HepG2 (cell line): ENCODE measurements at regions not wholly inside any gene's neighbourhood (a gene's known extent, or its start where the extent isn't known, plus 50 kb on each side); places are given as distances from the start of the nearest gene placed in this dataset.

ENCODE experiments used
- ATAC-seq: fragments of 200-7000 bp; cut with Tn5 transposase; 3 replicates; pipeline ENCODE4 v1.9.1; 2020; ENCODE audit warnings: mild to moderate bottlenecking, moderate library complexity
- BruUV-seq: library from RNA; stranded (reverse); fragments of 400-500 nt; replicated peaks from 2 replicates; lab custom pipeline; 2021; lab: Mats Ljungman, UMichigan
- CTCF ChIA-PET: fragments of 300-600 bp; formaldehyde crosslinking; extraction: SDS; loops from one replicate; lab custom pipeline; 2021; ENCODE audit warnings: low total read pairs, inconsistent platforms, low intra/inter-chr PET ratio; lab: Yijun Ruan, JAX
- POLR2A ChIA-PET: fragments of 350-600 bp; sonication (Branson Sonifier 250); formaldehyde crosslinking; loops from one replicate; lab custom pipeline; 2020; ENCODE audit warnings: antibody characterized with exemption, inconsistent platforms; lab: Yijun Ruan, JAX
- DNase-seq: peaks from one replicate; pipeline ENCODE4 v3.0.0-alpha.2; 2015; ENCODE audit warnings: low spot score
- FAIRE-seq: peaks from 3 replicates; lab custom pipeline; 2011; peaks lifted over from hg19 to GRCh38; lab: Jason Lieb, UNC
- H2AFZ ChIP-seq: one replicate; pipeline ENCODE4 v1.6.1; 2011; ENCODE audit warnings: low read length, inconsistent platforms
- H3K27ac ChIP-seq: fragments of 300-600 bp; 3 replicates; pipeline ENCODE4 v1.8.0; 2011; ENCODE audit warnings: mixed run types, mild to moderate bottlenecking, mixed read lengths, low read length, inconsistent platforms; ENCODE audit not compliant: insufficient read depth; ENCODE audit errors: extremely low read length
- H3K27me3 ChIP-seq, 2 experiments: fragments of 200-600 bp in 1 of 2; 2 replicates in 1 of 2; 3 replicates in 1 of 2; pipeline versions ENCODE4 v1.6.0 to v1.8.0; 2011; ENCODE audit warnings: low read length in 2 of 2, mild to moderate bottlenecking in 2 of 2, moderate library complexity in 2 of 2, inconsistent platforms in 1 of 2; ENCODE audit not compliant: insufficient read depth in 2 of 2, control insufficient read depth in 1 of 2
- H3K36me3 ChIP-seq, 2 experiments: fragments of 200-600 bp in 1 of 2; replicated peaks in 1 of 2; 2 replicates in 1 of 2; 3 replicates in 1 of 2; pipeline versions ENCODE4 v1.5.1 to v1.8.0; 2011; ENCODE audit warnings: low read length in 2 of 2, inconsistent platforms in 1 of 2; ENCODE audit not compliant: insufficient read depth in 2 of 2, control insufficient read depth in 1 of 2
- H3K4me1 ChIP-seq: 2 replicates; pipeline ENCODE4 v1.5.1; 2012; ENCODE audit warnings: low read length, inconsistent platforms; ENCODE audit not compliant: insufficient read depth
- H3K4me2 ChIP-seq: 2 replicates; pipeline ENCODE4 v1.6.0; 2011; ENCODE audit warnings: low read depth, low read length, inconsistent platforms
- H3K4me3 ChIP-seq, 3 experiments: fragments of 200-600 bp in 1 of 3; sonication (generic), shearing (Covaris generic) in 1 of 3; replicated peaks in 1 of 3; 2 replicates each; pipeline ENCODE4 v1.5.1; 2011 to 2016; ENCODE audit warnings: low read length in 3 of 3, inconsistent platforms in 2 of 3, low read depth in 2 of 3, mild to moderate bottlenecking in 2 of 3, control low read depth in 1 of 3, mixed read lengths in 1 of 3; ENCODE audit not compliant: insufficient read depth in 1 of 3
- H3K79me2 ChIP-seq: one replicate; pipeline ENCODE4 v1.6.1; 2011; ENCODE audit warnings: low read length, inconsistent platforms; ENCODE audit not compliant: insufficient read depth
- H3K9ac ChIP-seq: 2 replicates; pipeline ENCODE4 v1.6.0; 2011; ENCODE audit warnings: mild to moderate bottlenecking, low read depth, low read length, inconsistent platforms; ENCODE audit not compliant: insufficient read depth
- H3K9me3 ChIP-seq: 2 replicates; pipeline ENCODE4 v1.5.1; 2012; ENCODE audit warnings: mild to moderate bottlenecking, low read length
- H4K20me1 ChIP-seq: 2 replicates; pipeline ENCODE4 v1.6.0; 2011; ENCODE audit warnings: inconsistent platforms, mild to moderate bottlenecking, low read length, moderate library complexity; ENCODE audit not compliant: insufficient read depth
- MED13 ChIP-seq: sonication (generic); formaldehyde crosslinking; IDR thresholded peaks from 2 replicates; pipeline ENCODE4 v1.5.0; 2020; ENCODE audit warnings: missing genetic modification reagents
- MXI1 ChIP-seq: IDR thresholded peaks from 3 replicates; pipeline ENCODE4 v1.6.1; 2012; ENCODE audit warnings: low read depth, low read length, inconsistent platforms, borderline replicate concordance
- STAT6 ChIP-seq: sonication (generic); formaldehyde crosslinking; IDR thresholded peaks from 2 replicates; pipeline ENCODE4 v1.4.0; 2020; ENCODE audit warnings: missing genetic modification reagents, mild to moderate bottlenecking, borderline replicate concordance
- TRIM24 ChIP-seq: sonication (generic); formaldehyde crosslinking; IDR thresholded peaks from 2 replicates; pipeline ENCODE4 v1.8.0; 2022; ENCODE audit warnings: mild to moderate bottlenecking, missing genetic modification reagents
- ZFP90 ChIP-seq: sonication (generic); formaldehyde crosslinking; IDR thresholded peaks from 2 replicates; pipeline ENCODE4 v1.8.0; 2022; ENCODE audit warnings: missing genetic modification reagents, mild to moderate bottlenecking, inconsistent platforms, borderline replicate concordance
- ZHX1 ChIP-seq: sonication (generic); formaldehyde crosslinking; IDR thresholded peaks from 2 replicates; pipeline ENCODE4 v1.8.1; 2022; ENCODE audit warnings: low read depth, mild to moderate bottlenecking, missing genetic modification reagents
- ZNF263 ChIP-seq: sonication (generic); formaldehyde crosslinking; IDR thresholded peaks from 2 replicates; pipeline ENCODE4 v1.4.0; 2020; ENCODE audit warnings: missing genetic modification reagents
- ZNF281 ChIP-seq: sonication (generic); formaldehyde crosslinking; IDR thresholded peaks from 2 replicates; pipeline ENCODE4 v1.4.0; 2020; ENCODE audit warnings: missing genetic modification reagents, borderline replicate concordance
- ZNF501 ChIP-seq: sonication (generic); formaldehyde crosslinking; IDR thresholded peaks from 2 replicates; pipeline ENCODE4 v1.5.1; 2020; ENCODE audit warnings: mild to moderate bottlenecking, moderate library complexity, missing genetic modification reagents
- ZNF720 ChIP-seq: sonication (generic); formaldehyde crosslinking; IDR thresholded peaks from 2 replicates; pipeline ENCODE4 v1.4.0; 2020; ENCODE audit warnings: missing genetic modification reagents
- in situ Hi-C: cut with HindIII; loops from 2 replicates; pipeline ENCODE4 v1.10.0; 2017; ENCODE audit warnings: low pct_unique_long_range_greater_than_20kb; ENCODE audit not compliant: extremely low pct_ligation_motif_present
- intact Hi-C: fragments of 100-400 bp; cut with micrococcal nuclease; formaldehyde crosslinking; loops from one replicate; pipeline ENCODE4 v1.10.0; 2022; ENCODE audit not compliant: unreplicated experiment
- TF ChIP-seq, protein P1 (sequence below): sonication (generic); formaldehyde crosslinking; IDR thresholded peaks from 2 replicates; pipeline ENCODE4 v1.4.0; 2020; ENCODE audit warnings: low read depth, mild to moderate bottlenecking, missing genetic modification reagents
- TF ChIP-seq, protein P2 (sequence below): sonication (generic); formaldehyde crosslinking; IDR thresholded peaks from 2 replicates; pipeline ENCODE4 v1.4.0; 2020; ENCODE audit warnings: missing genetic modification reagents

GRCh38 chr2:51448911-51449310 is 417.0 kb upstream of the NRXN1 start:
- in situ Hi-C loops: no loop called here
- no TSS peak for BruUV-seq
- no peak overlapping the region for H3K9ac ChIP-seq
- no peaks in the 10 kb centered on the region for H3K36me3 ChIP-seq
- ATAC-seq (no peak), DNase-seq (no peak), FAIRE-seq (no peak)
- ChIA-PET POLR2A (no interaction called here), CTCF (no interaction called here)
- intact Hi-C loops: no loop called here
- peaks cover 69% of the 10 kb centered on the region for H3K9me3 ChIP-seq
- no peak overlapping the region for H3K4me2 ChIP-seq
- no peaks in the 10 kb centered on the region for H3K4me1 ChIP-seq
- no peak overlapping the region for H3K27ac ChIP-seq
- no peaks in the 10 kb centered on the region for H3K79me2 ChIP-seq
- no peaks in the 10 kb centered on the region for H4K20me1 ChIP-seq
- no peaks in the 10 kb centered on the region for H3K27me3 ChIP-seq
- no peak overlapping the region for H3K4me3 ChIP-seq
- no peak overlapping the region for H2AFZ ChIP-seq
- TF ChIP-seq, protein P1, sequence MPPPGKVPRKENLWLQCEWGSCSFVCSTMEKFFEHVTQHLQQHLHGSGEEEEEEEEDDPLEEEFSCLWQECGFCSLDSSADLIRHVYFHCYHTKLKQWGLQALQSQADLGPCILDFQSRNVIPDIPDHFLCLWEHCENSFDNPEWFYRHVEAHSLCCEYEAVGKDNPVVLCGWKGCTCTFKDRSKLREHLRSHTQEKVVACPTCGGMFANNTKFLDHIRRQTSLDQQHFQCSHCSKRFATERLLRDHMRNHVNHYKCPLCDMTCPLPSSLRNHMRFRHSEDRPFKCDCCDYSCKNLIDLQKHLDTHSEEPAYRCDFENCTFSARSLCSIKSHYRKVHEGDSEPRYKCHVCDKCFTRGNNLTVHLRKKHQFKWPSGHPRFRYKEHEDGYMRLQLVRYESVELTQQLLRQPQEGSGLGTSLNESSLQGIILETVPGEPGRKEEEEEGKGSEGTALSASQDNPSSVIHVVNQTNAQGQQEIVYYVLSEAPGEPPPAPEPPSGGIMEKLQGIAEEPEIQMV: no peak
- TF ChIP-seq ZNF281 (CRISPR knock-in tag) (no peak), ZHX1 (CRISPR knock-in tag) (no peak), ZNF720 (no peak), ZNF501 (no peak), MXI1 (no peak), STAT6 (CRISPR knock-in tag) (no peak), ZNF263 (CRISPR knock-in tag) (no peak), TRIM24 (CRISPR knock-in tag) (no peak), MED13 (CRISPR knock-in tag) (no peak), ZFP90 (CRISPR knock-in tag) (no peak)
- TF ChIP-seq, protein P2, sequence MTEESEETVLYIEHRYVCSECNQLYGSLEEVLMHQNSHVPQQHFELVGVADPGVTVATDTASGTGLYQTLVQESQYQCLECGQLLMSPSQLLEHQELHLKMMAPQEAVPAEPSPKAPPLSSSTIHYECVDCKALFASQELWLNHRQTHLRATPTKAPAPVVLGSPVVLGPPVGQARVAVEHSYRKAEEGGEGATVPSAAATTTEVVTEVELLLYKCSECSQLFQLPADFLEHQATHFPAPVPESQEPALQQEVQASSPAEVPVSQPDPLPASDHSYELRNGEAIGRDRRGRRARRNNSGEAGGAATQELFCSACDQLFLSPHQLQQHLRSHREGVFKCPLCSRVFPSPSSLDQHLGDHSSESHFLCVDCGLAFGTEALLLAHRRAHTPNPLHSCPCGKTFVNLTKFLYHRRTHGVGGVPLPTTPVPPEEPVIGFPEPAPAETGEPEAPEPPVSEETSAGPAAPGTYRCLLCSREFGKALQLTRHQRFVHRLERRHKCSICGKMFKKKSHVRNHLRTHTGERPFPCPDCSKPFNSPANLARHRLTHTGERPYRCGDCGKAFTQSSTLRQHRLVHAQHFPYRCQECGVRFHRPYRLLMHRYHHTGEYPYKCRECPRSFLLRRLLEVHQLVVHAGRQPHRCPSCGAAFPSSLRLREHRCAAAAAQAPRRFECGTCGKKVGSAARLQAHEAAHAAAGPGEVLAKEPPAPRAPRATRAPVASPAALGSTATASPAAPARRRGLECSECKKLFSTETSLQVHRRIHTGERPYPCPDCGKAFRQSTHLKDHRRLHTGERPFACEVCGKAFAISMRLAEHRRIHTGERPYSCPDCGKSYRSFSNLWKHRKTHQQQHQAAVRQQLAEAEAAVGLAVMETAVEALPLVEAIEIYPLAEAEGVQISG: no peak
